SK-N-SH treated with all-trans-retinoic acid at 6 μM for 48 hours (cell line): ENCODE measurements at regions not wholly inside any gene's neighbourhood (a gene's known extent, or its start where the extent isn't known, plus 50 kb on each side); places are given as distances from the start of the nearest gene placed in this dataset.

ENCODE experiments used
- ATAC-seq: fragments of 200-7000 bp; cut with Tn5 transposase; 3 replicates; pipeline ENCODE4 v1.9.1; 2020; ENCODE audit warnings: mild to moderate bottlenecking, moderate library complexity
- ARNTL ChIP-seq: fragments of 450-650 bp; formaldehyde crosslinking; IDR thresholded peaks from 2 replicates; pipeline ENCODE4 v1.5.0; 2020; ENCODE audit warnings: low read depth, mild to moderate bottlenecking, moderate library complexity, borderline replicate concordance
- CSDC2 ChIP-seq: fragments of 250-450 bp; sonication (Bioruptor Pico); IDR thresholded peaks from 2 replicates; pipeline ENCODE4 v1.5.0; 2020; ENCODE audit warnings: mild to moderate bottlenecking, moderate library complexity
- ESRRG ChIP-seq: fragments of 250-450 bp; sonication (Bioruptor Pico); IDR thresholded peaks from 2 replicates; pipeline ENCODE4 v1.6.1; 2021; ENCODE audit warnings: mild to moderate bottlenecking
- GLIS3 ChIP-seq: fragments of 250-450 bp; sonication (Bioruptor Pico); IDR thresholded peaks from 2 replicates; pipeline ENCODE4 v1.5.0; 2020; ENCODE audit warnings: mild to moderate bottlenecking, moderate library complexity
- OSR1 ChIP-seq: fragments of 250-450 bp; sonication (Bioruptor Pico); IDR thresholded peaks from 2 replicates; pipeline ENCODE4 v1.8.0; 2022; ENCODE audit warnings: moderate library complexity, mild to moderate bottlenecking, inconsistent platforms
- PPARA ChIP-seq: fragments of 250-450 bp; sonication (Bioruptor Pico); IDR thresholded peaks from 2 replicates; pipeline ENCODE4 v1.5.0; 2020; ENCODE audit warnings: mild to moderate bottlenecking, borderline replicate concordance
- RARB ChIP-seq: fragments of 250-450 bp; sonication (Bioruptor Pico); IDR thresholded peaks from 2 replicates; pipeline ENCODE4 v1.8.0; 2021; ENCODE audit warnings: mild to moderate bottlenecking, moderate library complexity
- SNAI2 ChIP-seq: fragments of 250-450 bp; sonication (Bioruptor Pico); IDR thresholded peaks from 2 replicates; pipeline ENCODE4 v1.5.0; 2020; ENCODE audit warnings: mild to moderate bottlenecking, moderate library complexity
- TCF4 ChIP-seq: fragments of 250-450 bp; sonication (Bioruptor Pico); IDR thresholded peaks from 2 replicates; pipeline ENCODE4 v1.8.0; 2021; ENCODE audit warnings: mild to moderate bottlenecking, moderate library complexity, borderline replicate concordance
- TOX ChIP-seq: fragments of 250-450 bp; sonication (Bioruptor Pico); IDR thresholded peaks from 2 replicates; pipeline ENCODE4 v1.8.0; 2021; ENCODE audit warnings: mild to moderate bottlenecking, moderate library complexity, borderline replicate concordance
- ZFP3 ChIP-seq: fragments of 250-450 bp; sonication (Bioruptor Pico); IDR thresholded peaks from 2 replicates; pipeline ENCODE4 v1.5.0; 2020; ENCODE audit warnings: mild to moderate bottlenecking, moderate library complexity
- ZNF565 ChIP-seq: fragments of 450-650 bp; formaldehyde crosslinking; conservative IDR thresholded peaks from 2 replicates; pipeline ENCODE4 v1.5.0; 2020; ENCODE audit warnings: low read depth, mild to moderate bottlenecking, moderate library complexity
- ZNF70 ChIP-seq: fragments of 450-650 bp; formaldehyde crosslinking; IDR thresholded peaks from 2 replicates; pipeline ENCODE4 v1.5.0; 2020; ENCODE audit warnings: mild to moderate bottlenecking, moderate library complexity
- ZNF8 ChIP-seq: fragments of 450-650 bp; formaldehyde crosslinking; IDR thresholded peaks from 2 replicates; pipeline ENCODE4 v1.5.0; 2020; ENCODE audit warnings: mild to moderate bottlenecking, moderate library complexity
- TF ChIP-seq, protein P1 (sequence below): fragments of 250-450 bp; sonication (Bioruptor Pico); IDR thresholded peaks from 2 replicates; pipeline ENCODE4 v1.8.0; 2020; ENCODE audit warnings: mild to moderate bottlenecking, moderate library complexity, borderline replicate concordance
- TF ChIP-seq, protein P2 (sequence below): fragments of 250-450 bp; sonication (Bioruptor Pico); IDR thresholded peaks from 2 replicates; pipeline ENCODE4 v1.5.0; 2020; ENCODE audit warnings: mild to moderate bottlenecking, moderate library complexity
- TF ChIP-seq, protein P3 (sequence below): fragments of 250-450 bp; sonication (Bioruptor Pico); IDR thresholded peaks from 2 replicates; pipeline ENCODE4 v1.5.1; 2021; ENCODE audit warnings: mild to moderate bottlenecking, moderate library complexity
- TF ChIP-seq, protein P4 (sequence below): fragments of 250-450 bp; sonication (Bioruptor Pico); IDR thresholded peaks from 2 replicates; pipeline ENCODE4 v1.5.1; 2020; ENCODE audit warnings: low read depth, mild to moderate bottlenecking, moderate library complexity

DNA sequence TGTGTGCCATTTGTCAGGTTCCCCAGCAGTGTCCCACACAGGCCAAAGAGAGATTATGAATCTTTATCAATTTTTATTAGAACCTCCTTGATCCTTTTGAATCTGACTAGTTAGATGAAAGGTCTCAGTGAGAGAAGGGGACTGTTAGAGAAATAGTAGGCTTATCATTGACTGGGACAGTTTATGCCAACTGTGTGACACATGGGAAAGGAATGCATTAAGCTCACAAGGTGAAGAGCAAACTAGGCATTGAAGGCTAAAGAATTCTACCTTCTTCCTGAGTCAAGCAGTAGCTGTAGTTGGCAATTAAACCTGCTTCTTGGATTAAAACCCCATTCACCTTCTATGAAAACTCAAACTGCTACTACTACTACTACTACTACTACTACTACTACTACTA lies 389.6 kb upstream of the CDH19 start:
- TF ChIP-seq ZNF8 (CRISPR knock-in tag) (no peak), ZNF565 (CRISPR knock-in tag) (no peak), ZFP3 (CRISPR knock-in tag) (no peak), RARB (CRISPR knock-in tag) (no peak), PPARA (CRISPR knock-in tag) (no peak), ESRRG (CRISPR knock-in tag) (no peak), TCF4 (no peak), GLIS3 (CRISPR knock-in tag) (no peak), ZNF70 (CRISPR knock-in tag) (no peak)
- TF ChIP-seq, protein P1, sequence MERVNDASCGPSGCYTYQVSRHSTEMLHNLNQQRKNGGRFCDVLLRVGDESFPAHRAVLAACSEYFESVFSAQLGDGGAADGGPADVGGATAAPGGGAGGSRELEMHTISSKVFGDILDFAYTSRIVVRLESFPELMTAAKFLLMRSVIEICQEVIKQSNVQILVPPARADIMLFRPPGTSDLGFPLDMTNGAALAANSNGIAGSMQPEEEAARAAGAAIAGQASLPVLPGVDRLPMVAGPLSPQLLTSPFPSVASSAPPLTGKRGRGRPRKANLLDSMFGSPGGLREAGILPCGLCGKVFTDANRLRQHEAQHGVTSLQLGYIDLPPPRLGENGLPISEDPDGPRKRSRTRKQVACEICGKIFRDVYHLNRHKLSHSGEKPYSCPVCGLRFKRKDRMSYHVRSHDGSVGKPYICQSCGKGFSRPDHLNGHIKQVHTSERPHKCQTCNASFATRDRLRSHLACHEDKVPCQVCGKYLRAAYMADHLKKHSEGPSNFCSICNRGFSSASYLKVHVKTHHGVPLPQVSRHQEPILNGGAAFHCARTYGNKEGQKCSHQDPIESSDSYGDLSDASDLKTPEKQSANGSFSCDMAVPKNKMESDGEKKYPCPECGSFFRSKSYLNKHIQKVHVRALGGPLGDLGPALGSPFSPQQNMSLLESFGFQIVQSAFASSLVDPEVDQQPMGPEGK = no peak
- TF ChIP-seq, protein P2, sequence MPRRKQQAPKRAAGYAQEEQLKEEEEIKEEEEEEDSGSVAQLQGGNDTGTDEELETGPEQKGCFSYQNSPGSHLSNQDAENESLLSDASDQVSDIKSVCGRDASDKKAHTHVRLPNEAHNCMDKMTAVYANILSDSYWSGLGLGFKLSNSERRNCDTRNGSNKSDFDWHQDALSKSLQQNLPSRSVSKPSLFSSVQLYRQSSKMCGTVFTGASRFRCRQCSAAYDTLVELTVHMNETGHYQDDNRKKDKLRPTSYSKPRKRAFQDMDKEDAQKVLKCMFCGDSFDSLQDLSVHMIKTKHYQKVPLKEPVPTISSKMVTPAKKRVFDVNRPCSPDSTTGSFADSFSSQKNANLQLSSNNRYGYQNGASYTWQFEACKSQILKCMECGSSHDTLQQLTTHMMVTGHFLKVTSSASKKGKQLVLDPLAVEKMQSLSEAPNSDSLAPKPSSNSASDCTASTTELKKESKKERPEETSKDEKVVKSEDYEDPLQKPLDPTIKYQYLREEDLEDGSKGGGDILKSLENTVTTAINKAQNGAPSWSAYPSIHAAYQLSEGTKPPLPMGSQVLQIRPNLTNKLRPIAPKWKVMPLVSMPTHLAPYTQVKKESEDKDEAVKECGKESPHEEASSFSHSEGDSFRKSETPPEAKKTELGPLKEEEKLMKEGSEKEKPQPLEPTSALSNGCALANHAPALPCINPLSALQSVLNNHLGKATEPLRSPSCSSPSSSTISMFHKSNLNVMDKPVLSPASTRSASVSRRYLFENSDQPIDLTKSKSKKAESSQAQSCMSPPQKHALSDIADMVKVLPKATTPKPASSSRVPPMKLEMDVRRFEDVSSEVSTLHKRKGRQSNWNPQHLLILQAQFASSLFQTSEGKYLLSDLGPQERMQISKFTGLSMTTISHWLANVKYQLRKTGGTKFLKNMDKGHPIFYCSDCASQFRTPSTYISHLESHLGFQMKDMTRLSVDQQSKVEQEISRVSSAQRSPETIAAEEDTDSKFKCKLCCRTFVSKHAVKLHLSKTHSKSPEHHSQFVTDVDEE (CRISPR knock-in tag) = no peak
- no peak for ATAC-seq

DNA sequence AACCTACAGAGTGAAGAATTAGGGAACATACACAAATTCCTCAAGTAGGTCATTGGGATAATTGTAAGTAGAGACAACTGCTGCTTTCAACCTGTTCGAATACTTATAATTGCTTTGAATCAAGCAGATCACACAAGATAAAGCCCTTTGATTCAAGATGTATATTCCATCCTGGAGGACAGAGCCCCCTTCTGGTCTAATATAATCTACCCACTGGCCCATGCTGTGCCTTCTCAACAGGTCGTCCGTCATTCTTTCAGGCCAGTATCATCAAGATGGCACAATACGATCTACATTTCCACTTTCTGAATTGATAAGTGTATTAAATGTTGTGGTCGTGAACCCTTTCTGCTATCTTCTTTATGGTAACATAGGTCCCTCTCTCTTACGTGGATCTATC lies 387.0 kb upstream of the CDH19 start:
- no peak for ATAC-seq
- TF ChIP-seq ESRRG (CRISPR knock-in tag) (no peak), TOX (CRISPR knock-in tag) (no peak), PPARA (CRISPR knock-in tag) (no peak), ZNF565 (CRISPR knock-in tag) (no peak), ZFP3 (CRISPR knock-in tag) (no peak), CSDC2 (CRISPR knock-in tag) (no peak), GLIS3 (CRISPR knock-in tag) (no peak), ARNTL (CRISPR knock-in tag) (no peak)
- TF ChIP-seq, protein P3, sequence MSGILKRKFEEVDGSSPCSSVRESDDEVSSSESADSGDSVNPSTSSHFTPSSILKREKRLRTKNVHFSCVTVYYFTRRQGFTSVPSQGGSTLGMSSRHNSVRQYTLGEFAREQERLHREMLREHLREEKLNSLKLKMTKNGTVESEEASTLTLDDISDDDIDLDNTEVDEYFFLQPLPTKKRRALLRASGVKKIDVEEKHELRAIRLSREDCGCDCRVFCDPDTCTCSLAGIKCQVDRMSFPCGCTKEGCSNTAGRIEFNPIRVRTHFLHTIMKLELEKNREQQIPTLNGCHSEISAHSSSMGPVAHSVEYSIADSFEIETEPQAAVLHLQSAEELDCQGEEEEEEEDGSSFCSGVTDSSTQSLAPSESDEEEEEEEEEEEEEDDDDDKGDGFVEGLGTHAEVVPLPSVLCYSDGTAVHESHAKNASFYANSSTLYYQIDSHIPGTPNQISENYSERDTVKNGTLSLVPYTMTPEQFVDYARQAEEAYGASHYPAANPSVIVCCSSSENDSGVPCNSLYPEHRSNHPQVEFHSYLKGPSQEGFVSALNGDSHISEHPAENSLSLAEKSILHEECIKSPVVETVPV = no peak
- TF ChIP-seq, protein P4, sequence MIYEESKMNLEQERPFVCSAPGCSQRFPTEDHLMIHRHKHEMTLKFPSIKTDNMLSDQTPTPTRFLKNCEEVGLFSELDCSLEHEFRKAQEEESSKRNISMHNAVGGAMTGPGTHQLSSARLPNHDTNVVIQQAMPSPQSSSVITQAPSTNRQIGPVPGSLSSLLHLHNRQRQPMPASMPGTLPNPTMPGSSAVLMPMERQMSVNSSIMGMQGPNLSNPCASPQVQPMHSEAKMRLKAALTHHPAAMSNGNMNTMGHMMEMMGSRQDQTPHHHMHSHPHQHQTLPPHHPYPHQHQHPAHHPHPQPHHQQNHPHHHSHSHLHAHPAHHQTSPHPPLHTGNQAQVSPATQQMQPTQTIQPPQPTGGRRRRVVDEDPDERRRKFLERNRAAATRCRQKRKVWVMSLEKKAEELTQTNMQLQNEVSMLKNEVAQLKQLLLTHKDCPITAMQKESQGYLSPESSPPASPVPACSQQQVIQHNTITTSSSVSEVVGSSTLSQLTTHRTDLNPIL (CRISPR knock-in tag) = no peak
- TF ChIP-seq, protein P2 (CRISPR knock-in tag) = no peak

DNA sequence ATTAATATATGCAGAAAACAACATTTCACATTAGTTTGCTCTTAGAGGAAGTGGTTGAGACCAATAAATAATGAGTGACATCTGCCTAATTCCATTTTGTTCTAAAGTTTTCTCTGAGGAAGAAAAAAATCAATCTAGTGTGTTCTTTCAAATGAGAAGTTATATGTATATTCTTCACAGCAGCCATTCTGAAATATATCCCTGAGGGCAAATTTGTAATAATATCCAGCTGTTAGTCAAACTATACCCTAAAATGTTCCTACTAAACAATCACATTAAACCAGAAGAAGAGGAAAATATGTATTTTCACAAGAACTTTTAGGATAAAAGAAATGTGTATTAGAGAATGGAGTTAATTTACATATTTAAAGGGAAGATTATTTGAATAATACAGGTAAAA lies 375.1 kb upstream of the CDH19 start:
- ATAC-seq = no peak
- TF ChIP-seq TCF4 (no peak), ESRRG (CRISPR knock-in tag) (no peak), CSDC2 (CRISPR knock-in tag) (no peak), OSR1 (CRISPR knock-in tag) (no peak), ZNF565 (CRISPR knock-in tag) (no peak), SNAI2 (CRISPR knock-in tag) (no peak), ZFP3 (CRISPR knock-in tag) (no peak)
- TF ChIP-seq, protein P3 = no peak
